Common myeloid progenitor, CD34-positive (primary cell): ENCODE measurements at regions not wholly inside any gene's neighbourhood (a gene's known extent, or its start where the extent isn't known, plus 50 kb on each side); places are given as distances from the start of the nearest gene placed in this dataset.

Experiments used
- CTCF ChIA-PET: fragments of 350-600 bp; sonication (Branson Sonifier 250); formaldehyde crosslinking; loops from one replicate; lab custom pipeline; 2021; ENCODE audit warnings: antibody characterized with exemption; lab: Charles Lee
- POLR2A ChIA-PET: fragments of 350-600 bp; sonication (Branson Sonifier 250); formaldehyde crosslinking; loops from one replicate; lab custom pipeline; 2021; ENCODE audit warnings: antibody characterized with exemption; lab: Charles Lee
- DNase-seq, 3 donors: peaks; one replicate each; pipeline versions ENCODE4 v3.0.0 to v3.0.0-alpha.2; 2013
- H3K27ac ChIP-seq, 2 experiments: 1 replicate in 1 of 2; 2 replicates in 1 of 2; pipeline ENCODE4 v1.7.0; 2013; ENCODE audit warnings: inconsistent platforms in 2 of 2, low read length in 2 of 2, mild to moderate bottlenecking in 2 of 2, low read depth in 1 of 2, moderate library complexity in 1 of 2; ENCODE audit not compliant: severe bottlenecking in 2 of 2, insufficient read depth in 1 of 2, poor library complexity in 1 of 2
- H3K27me3 ChIP-seq, 5 experiments: replicated peaks in 2 of 5; 1 replicate in 3 of 5; 2 replicates in 2 of 5; pipeline versions ENCODE4 v1.6.1 to v1.7.0; 2013; ENCODE audit warnings: low read length in 4 of 5, mild to moderate bottlenecking in 2 of 5, moderate library complexity in 2 of 5, inconsistent platforms in 1 of 5; ENCODE audit not compliant: insufficient read depth in 5 of 5, control insufficient read depth in 4 of 5
- H3K36me3 ChIP-seq, 4 experiments: 1 replicate in 2 of 4; 2 replicates in 2 of 4; pipeline versions ENCODE4 v1.6.1 to v1.7.0; 2013; ENCODE audit warnings: low read length in 3 of 4, control low read depth in 1 of 4, mild to moderate bottlenecking in 1 of 4; ENCODE audit not compliant: control insufficient read depth in 4 of 4, insufficient read depth in 4 of 4
- H3K4me1 ChIP-seq, 4 experiments: 1 replicate in 3 of 4; 2 replicates in 1 of 4; pipeline versions ENCODE4 v1.6.1 to v1.7.1; 2013; ENCODE audit warnings: low read length in 3 of 4, mild to moderate bottlenecking in 3 of 4, control low read depth in 1 of 4, inconsistent platforms in 1 of 4, moderate library complexity in 1 of 4; ENCODE audit not compliant: control insufficient read depth in 4 of 4, insufficient read depth in 4 of 4; ENCODE audit errors: control extremely low read depth in 1 of 4
- H3K4me3 ChIP-seq, 7 experiments: 1 replicate in 4 of 7; 2 replicates in 3 of 7; pipeline versions ENCODE4 v1.5.1 to v1.7.0; 2013; ENCODE audit warnings: mild to moderate bottlenecking in 7 of 7, low read length in 6 of 7, moderate library complexity in 6 of 7, inconsistent platforms in 2 of 7, low read depth in 2 of 7, control low read depth in 1 of 7; ENCODE audit not compliant: insufficient read depth in 4 of 7, control insufficient read depth in 1 of 7; ENCODE audit errors: extremely low read depth in 1 of 7
- H3K9me3 ChIP-seq, 5 experiments: 1 replicate in 4 of 5; 2 replicates in 1 of 5; pipeline versions ENCODE4 v1.6.1 to v1.7.1; 2013; ENCODE audit warnings: low read length in 4 of 5, mild to moderate bottlenecking in 2 of 5, inconsistent platforms in 1 of 5, low read depth in 1 of 5, moderate library complexity in 1 of 5; ENCODE audit not compliant: control insufficient read depth in 4 of 5, insufficient read depth in 2 of 5; ENCODE audit errors: control extremely low read depth in 1 of 5
- WGBS: methylation state at CpG from one replicate; pipeline ENCODE4 v1.1.5; 2013; ENCODE audit not compliant: insufficient coverage; 5-methylcytosine and 5-hydroxymethylcytosine counted together

- ChIA-PET CTCF (no interaction called here), POLR2A (interaction anchor here (0.6 kb wide), 1 partner anchor 44 kb away, joined by 3 read pairs; no protein-coding TSS in a partner anchor)
- no peak overlapping the region for H3K27ac ChIP-seq
- H3K9me3 ChIP-seq: peaks cover 0 to 2% (median 0%) of the 10 kb centered on the region in 5 experiments
- WGBS: 93% methylated on average over 8 of the region's 8 CpGs
- no peak for DNase-seq
- no peaks in the 10 kb centered on the region for H3K36me3 ChIP-seq
- no peaks in the 10 kb centered on the region for H3K27me3 ChIP-seq
- no peak overlapping the region for H3K4me3 ChIP-seq
- no peaks in the 10 kb centered on the region for H3K4me1 ChIP-seq
Measured at GRCh38 chr4:38236003-38236402, 275.8 kb downstream of the PTTG2 start.

- 88% methylated on average over 1 of the region's 3 CpGs for WGBS
Measured at GRCh38 chr4:38236503-38236902, 276.3 kb downstream of the PTTG2 start.

GRCh38 chr4:38237139-38237538, 276.9 kb downstream of the PTTG2 start:
- WGBS: 83% methylated on average over 2 of the region's 3 CpGs
- Histone ChIP-seq H3K9me3 (peaks cover 0 to 2% (median 0%) of the 10 kb centered on the region in 5 experiments), H3K27me3 (no peaks in the 10 kb centered on the region), H3K27ac (no peak overlapping the region), H3K4me3 (no peak overlapping the region), H3K4me1 (no peaks in the 10 kb centered on the region), H3K36me3 (no peaks in the 10 kb centered on the region)
- POLR2A ChIA-PET: interaction anchor here (0.7 kb wide), 1 partner anchor 20 kb away, joined by 3 read pairs; no protein-coding TSS in a partner anchor
- CTCF ChIA-PET: no interaction called here
- peak in 1 of 3 donors; percentile 15 for DNase-seq

More at GRCh38 chr4:38236503-38236902, 276.3 kb downstream of the PTTG2 start:
- ChIA-PET POLR2A (interaction anchor here (0.6 to 0.7 kb wide), 2 partner anchors 19 to 43 kb away, joined by 3 read pairs; no protein-coding TSS in a partner anchor), CTCF (no interaction called here)
- no peaks in the 10 kb centered on the region for H3K27me3 ChIP-seq
- peaks cover 0 to 2% (median 0%) of the 10 kb centered on the region in 5 experiments for H3K9me3 ChIP-seq
- no peaks in the 10 kb centered on the region for H3K36me3 ChIP-seq
- DNase-seq: no peak
- H3K4me3 ChIP-seq: no peak overlapping the region
- H3K27ac ChIP-seq: no peak overlapping the region
- no peaks in the 10 kb centered on the region for H3K4me1 ChIP-seq

GRCh38 chr4:38241541-38241940, 281.3 kb downstream of the PTTG2 start:
- 100% methylated on average over 1 of the region's 2 CpGs for WGBS
- Histone ChIP-seq H3K27ac (no peak overlapping the region), H3K9me3 (peaks cover 0 to 9% (median 0%) of the 10 kb centered on the region in 5 experiments), H3K4me1 (peaks cover 0 to 7% (median 0%) of the 10 kb centered on the region in 4 experiments), H3K36me3 (no peaks in the 10 kb centered on the region), H3K4me3 (no peak overlapping the region), H3K27me3 (no peaks in the 10 kb centered on the region)
- no peak for DNase-seq
- POLR2A ChIA-PET: no interaction called here
- CTCF ChIA-PET: no interaction called here

DNA sequence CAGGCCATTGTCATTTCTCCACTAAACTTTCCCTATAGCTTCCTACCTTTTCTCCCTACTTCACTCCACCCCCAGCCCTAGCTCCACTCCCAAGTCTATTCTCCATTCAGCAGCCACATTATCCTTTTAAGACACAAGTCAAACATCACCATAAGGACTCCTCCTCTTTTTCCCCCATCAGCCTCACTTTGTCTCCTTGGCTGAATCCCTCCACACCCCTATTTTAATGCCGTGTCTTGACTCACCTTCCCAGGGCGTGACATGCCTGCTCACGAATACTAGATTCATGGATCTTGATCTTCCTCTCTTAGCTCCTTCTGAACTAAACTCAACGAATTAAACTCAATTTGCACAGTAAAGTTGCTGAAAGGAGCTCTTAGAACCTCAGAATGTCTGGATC, 281.9 kb downstream of the PTTG2 start:
- CTCF ChIA-PET: no interaction called here
- Histone ChIP-seq H3K4me3 (no peak overlapping the region), H3K27me3 (no peaks in the 10 kb centered on the region), H3K36me3 (no peaks in the 10 kb centered on the region), H3K9me3 (peaks cover 0 to 11% (median 0%) of the 10 kb centered on the region in 5 experiments), H3K4me1 (peaks cover 0 to 7% (median 0%) of the 10 kb centered on the region in 4 experiments), H3K27ac (no peak overlapping the region)
- POLR2A ChIA-PET: no interaction called here
- no peak for DNase-seq
- 94% methylated on average over 4 of the region's 4 CpGs for WGBS

DNA sequence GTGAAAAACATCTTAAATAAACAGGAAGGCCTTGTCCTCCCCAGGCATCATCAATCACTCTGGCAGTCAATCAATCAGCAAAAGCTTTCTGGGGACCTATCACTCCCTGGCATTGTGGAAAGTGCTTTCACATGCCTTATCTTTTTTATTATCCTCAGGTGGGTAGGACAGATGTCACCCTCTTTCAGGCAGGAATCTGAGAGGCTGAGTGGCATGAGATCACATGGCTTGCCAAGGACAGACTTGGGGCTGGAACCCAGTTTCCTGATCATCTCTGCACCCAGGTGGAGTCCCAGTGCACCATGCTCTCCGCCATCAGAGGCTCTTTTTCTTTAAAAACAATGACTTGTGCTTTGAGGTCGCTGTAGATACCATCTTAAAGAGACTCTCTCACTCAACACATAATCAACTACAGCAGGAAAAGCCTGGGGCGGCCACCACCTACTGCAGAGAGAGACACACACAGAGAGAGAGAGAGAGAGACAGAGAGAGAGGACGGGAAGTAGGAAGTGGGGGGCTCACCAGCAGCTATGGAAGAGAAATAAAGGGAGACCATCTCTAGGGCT, 282.7 kb downstream of the PTTG2 start:
- peak in 2 of 3 donors; percentile 38 to 56 for DNase-seq
- Histone ChIP-seq H3K9me3 (peaks cover 0 to 14% (median 0%) of the 10 kb centered on the region in 5 experiments), H3K27ac (peak overlapping the region in 1 of 2 experiments; percentile 43), H3K27me3 (no peaks in the 10 kb centered on the region), H3K36me3 (no peaks in the 10 kb centered on the region), H3K4me1 (peaks cover 0 to 7% (median 0%) of the 10 kb centered on the region in 4 experiments), H3K4me3 (no peak overlapping the region)
- ChIA-PET POLR2A (no interaction called here), CTCF (interaction anchor here (1.0 kb wide), 1 partner anchor 9 kb away, joined by 4 read pairs; no protein-coding TSS in a partner anchor)
- 75% methylated on average over 2 of the region's 4 CpGs for WGBS

GRCh38 chr4:38243388-38244053, 283.3 kb downstream of the PTTG2 start:
- Histone ChIP-seq H3K27me3 (no peaks in the 10 kb centered on the region), H3K4me1 (peaks cover 0 to 7% (median 0%) of the 10 kb centered on the region in 4 experiments), H3K36me3 (no peaks in the 10 kb centered on the region), H3K27ac (peak overlapping the region in 1 of 2 experiments; percentile 43), H3K9me3 (peaks cover 0 to 14% (median 0%) of the 10 kb centered on the region in 5 experiments), H3K4me3 (no peak overlapping the region)
- CTCF ChIA-PET: interaction anchor here (1.0 kb wide), 1 partner anchor 9 kb away, joined by 4 read pairs; no protein-coding TSS in a partner anchor
- peak in 2 of 3 donors; percentile 26 to 53 for DNase-seq
- 100% methylated on average over 3 of the region's 6 CpGs for WGBS
- POLR2A ChIA-PET: no interaction called here
